ENCODE measurements at regions not wholly inside any gene's neighbourhood (a gene's known extent, or its start where the extent isn't known, plus 50 kb on each side); places are given as distances from the start of the nearest gene placed in this dataset.

GRCh38 chr4:128556756-128557155 is 252.7 kb upstream of the JADE1 start:
- ChIA-PET CTCF (interaction anchor here (5.1 kb wide), 1 partner anchor 103 kb away, joined by 25 read pairs; no protein-coding TSS in a partner anchor), POLR2A (interaction anchor here (0.5 kb wide), 1 partner anchor 32 kb away, joined by 6 read pairs; no protein-coding TSS in a partner anchor)
- TF ChIP-seq CTCF (IDR thresholded peaks at IDR 0.05; ENCODE audit: low read depth, low read length): no peak

GRCh38 chr4:128553686-128554515 is 255.6 kb upstream of the JADE1 start:
- CTCF ChIA-PET: interaction anchor here (0.7 to 5.1 kb wide), 5 partner anchors 12 to 310 kb away, joined by 3 to 25 read pairs (median 3); no protein-coding TSS in a partner anchor

More at GRCh38 chr4:128556756-128557155, 252.7 kb upstream of the JADE1 start:
- no peaks in the 10 kb centered on the region for H3K27me3 ChIP-seq (ENCODE audit: control insufficient read depth, insufficient read depth, low read length)
- H3K9me3 ChIP-seq (ENCODE audit: control insufficient read depth, insufficient read depth, low read length): no peaks in the 10 kb centered on the region
- no peak overlapping the region for H3K4me3 ChIP-seq (ENCODE audit: low read depth, low read length)
- DNase-seq (ENCODE audit: low read depth, low spot score): no peak
- H3K27ac ChIP-seq (ENCODE audit: low read depth, low read length): no peak overlapping the region

GRCh38 chr4:128552586-128552907 is 257.0 kb upstream of the JADE1 start:
- H3K27ac ChIP-seq (ENCODE audit: low read depth, low read length): peak overlapping the region; percentile 83
- POLR2A ChIA-PET: interaction anchor here (0.6 to 2.3 kb wide), 10 partner anchors 9 to 331 kb away, joined by 3 to 19 read pairs (median 6); no protein-coding TSS in a partner anchor

More at GRCh38 chr4:128553686-128554515, 255.6 kb upstream of the JADE1 start:
- H3K4me3 ChIP-seq (ENCODE audit: low read depth, low read length): peak overlapping the region; percentile 70
- no peak for TF ChIP-seq CTCF (IDR thresholded peaks at IDR 0.05; ENCODE audit: low read depth, low read length)
- no peak for DNase-seq (ENCODE audit: low read depth, low spot score)
- H3K27me3 ChIP-seq (ENCODE audit: control insufficient read depth, insufficient read depth, low read length): no peaks in the 10 kb centered on the region
- H3K27ac ChIP-seq (ENCODE audit: low read depth, low read length): peak overlapping the region; percentile 47
- H3K9me3 ChIP-seq (ENCODE audit: control insufficient read depth, insufficient read depth, low read length): no peaks in the 10 kb centered on the region; the same call in 1 of the 2 replicates
- POLR2A ChIA-PET: interaction anchor here (0.8 to 2.3 kb wide), 9 partner anchors 10 to 269 kb away, joined by 3 to 19 read pairs (median 4); no protein-coding TSS in a partner anchor

GRCh38 chr4:128551280-128551679 is 258.2 kb upstream of the JADE1 start:
- POLR2A ChIA-PET: no interaction called here
- no peak overlapping the region for H3K4me3 ChIP-seq (ENCODE audit: low read depth, low read length)
- H3K27ac ChIP-seq (ENCODE audit: low read depth, low read length): no peak overlapping the region
- H3K27me3 ChIP-seq (ENCODE audit: control insufficient read depth, insufficient read depth, low read length): no peaks in the 10 kb centered on the region
- CTCF ChIA-PET: no interaction called here
- H3K9me3 ChIP-seq (ENCODE audit: control insufficient read depth, insufficient read depth, low read length): no peaks in the 10 kb centered on the region; the same call in 1 of the 2 replicates
- no peak for TF ChIP-seq CTCF (IDR thresholded peaks at IDR 0.05; ENCODE audit: low read depth, low read length)
- DNase-seq (ENCODE audit: low read depth, low spot score): no peak

More at GRCh38 chr4:128552586-128552907, 257.0 kb upstream of the JADE1 start:
- DNase-seq (ENCODE audit: low read depth, low spot score): no peak
- Histone ChIP-seq H3K4me3 (ENCODE audit: low read depth, low read length) (peak overlapping the region; percentile 70), H3K9me3 (ENCODE audit: control insufficient read depth, insufficient read depth, low read length) (no peaks in the 10 kb centered on the region; the same call in 1 of the 2 replicates), H3K27me3 (ENCODE audit: control insufficient read depth, insufficient read depth, low read length) (no peaks in the 10 kb centered on the region)
- CTCF ChIA-PET: interaction anchor here (0.6 to 5.1 kb wide), 3 partner anchors 99 to 1061 kb away, joined by 3 to 25 read pairs (median 4); no protein-coding TSS in a partner anchor
- no peak for TF ChIP-seq CTCF (IDR thresholded peaks at IDR 0.05; ENCODE audit: low read depth, low read length)

GRCh38 chr4:128550060-128550459 is 259.4 kb upstream of the JADE1 start:
- POLR2A ChIA-PET: no interaction called here
- Histone ChIP-seq H3K9me3 (ENCODE audit: control insufficient read depth, insufficient read depth, low read length) (no peaks in the 10 kb centered on the region; the same call in 1 of the 2 replicates), H3K27ac (ENCODE audit: low read depth, low read length) (no peak overlapping the region), H3K4me3 (ENCODE audit: low read depth, low read length) (no peak overlapping the region), H3K27me3 (ENCODE audit: control insufficient read depth, insufficient read depth, low read length) (no peaks in the 10 kb centered on the region)
- TF ChIP-seq CTCF (IDR thresholded peaks at IDR 0.05; ENCODE audit: low read depth, low read length): no peak
- CTCF ChIA-PET: no interaction called here
- no peak for DNase-seq (ENCODE audit: low read depth, low spot score)

All from AG04450 (cell line).